Right atrium auricular region (tissue), 2 donors: ENCODE measurements at regions not wholly inside any gene's neighbourhood (a gene's known extent, or its start where the extent isn't known, plus 50 kb on each side); places are given as distances from the start of the nearest gene placed in this dataset.

Source experiments
- DNase-seq: peaks from one replicate; pipeline ENCODE4 v3.0.0-alpha.2; 2019; ENCODE audit warnings: low spot score
- H3K27ac ChIP-seq, 2 donors: fragments of 200-600 bp; sonication (generic); 1 replicate in 1 of 2; 2 replicates in 1 of 2; pipeline ENCODE4 v1.5.1; 2016 to 2019
- H3K27me3 ChIP-seq, 2 donors: fragments of 200-600 bp; sonication (generic); one replicate each; pipeline versions ENCODE4 v1.5.1 to v1.6.0; 2017 to 2019
- H3K36me3 ChIP-seq: fragments of 200-600 bp; sonication (generic); one replicate; pipeline ENCODE4 v1.5.1; 2016
- H3K4me1 ChIP-seq, 2 donors: fragments of 200-600 bp; sonication (generic); one replicate each; pipeline versions ENCODE4 v1.5.1 to v1.6.0; 2017 to 2019
- H3K4me3 ChIP-seq, 2 donors: fragments of 200-600 bp; sonication (generic); 1 replicate in 1 of 2; 2 replicates in 1 of 2; pipeline ENCODE4 v1.5.1; 2017 to 2019; ENCODE audit warnings: mild to moderate bottlenecking in 1 of 2, moderate library complexity in 1 of 2
- H3K9me3 ChIP-seq, 2 donors: fragments of 200-600 bp; sonication (generic); one replicate each; pipeline ENCODE4 v1.5.1; 2019
- CTCF ChIP-seq, 2 donors: fragments of 200-600 bp; sonication (generic); IDR thresholded peaks; one replicate each; pipeline ENCODE4 v1.5.1; 2019; ENCODE audit warnings: antibody characterized with exemption in 2 of 2

GRCh38 chr2:82650038-82650437 lies 1809.0 kb downstream of the SUCLG1 start:
- no peak for DNase-seq
- H3K4me3 ChIP-seq = no peak overlapping the region
- H3K4me1 ChIP-seq = no peaks in the 10 kb centered on the region
- no peaks in the 10 kb centered on the region for H3K36me3 ChIP-seq
- peaks cover 0 to 18% of the 10 kb centered on the region in 2 donors for H3K9me3 ChIP-seq
- TF ChIP-seq CTCF (IDR thresholded peaks at IDR 0.05) = no peak
- H3K27me3 ChIP-seq = no peaks in the 10 kb centered on the region
- no peak overlapping the region for H3K27ac ChIP-seq

- Histone ChIP-seq H3K4me1 (no peaks in the 10 kb centered on the region), H3K27me3 (no peaks in the 10 kb centered on the region), H3K36me3 (no peaks in the 10 kb centered on the region), H3K27ac (no peak overlapping the region), H3K4me3 (no peak overlapping the region), H3K9me3 (peaks cover 0 to 9% of the 10 kb centered on the region in 2 donors)
- TF ChIP-seq CTCF (IDR thresholded peaks at IDR 0.05) = no peak
- no peak for DNase-seq
These were observed 1817.4 kb downstream of the SUCLG1 start for GRCh38 chr2:82641598-82642180.

- Histone ChIP-seq H3K27me3 (no peaks in the 10 kb centered on the region), H3K36me3 (no peaks in the 10 kb centered on the region), H3K27ac (no peak overlapping the region), H3K4me1 (no peaks in the 10 kb centered on the region), H3K4me3 (no peak overlapping the region), H3K9me3 (no peaks in the 10 kb centered on the region)
- TF ChIP-seq CTCF (IDR thresholded peaks at IDR 0.05) = no peak
- DNase-seq = no peak
These were observed 1822.6 kb downstream of the SUCLG1 start for GRCh38 chr2:82636402-82637020.

GRCh38 chr2:82599021-82599420 lies 1860.1 kb downstream of the SUCLG1 start:
- Histone ChIP-seq H3K27me3 (no peaks in the 10 kb centered on the region), H3K9me3 (no peaks in the 10 kb centered on the region), H3K4me1 (no peaks in the 10 kb centered on the region), H3K4me3 (no peak overlapping the region), H3K36me3 (no peaks in the 10 kb centered on the region), H3K27ac (no peak overlapping the region)
- DNase-seq = no peak
- TF ChIP-seq CTCF (IDR thresholded peaks at IDR 0.05) = no peak

- Histone ChIP-seq H3K36me3 (no peaks in the 10 kb centered on the region), H3K9me3 (no peaks in the 10 kb centered on the region), H3K4me1 (no peaks in the 10 kb centered on the region), H3K27me3 (no peaks in the 10 kb centered on the region), H3K4me3 (no peak overlapping the region), H3K27ac (no peak overlapping the region)
- no peak for DNase-seq
- no peak for TF ChIP-seq CTCF (IDR thresholded peaks at IDR 0.05)
These were observed 1862.5 kb downstream of the SUCLG1 start for GRCh38 chr2:82596581-82596980.

- no peak for DNase-seq
- H3K9me3 ChIP-seq = no peaks in the 10 kb centered on the region
- no peaks in the 10 kb centered on the region for H3K4me1 ChIP-seq
- H3K27ac ChIP-seq = no peak overlapping the region
- H3K27me3 ChIP-seq = no peaks in the 10 kb centered on the region
- H3K4me3 ChIP-seq = no peak overlapping the region
- H3K36me3 ChIP-seq = no peaks in the 10 kb centered on the region
- TF ChIP-seq CTCF (IDR thresholded peaks at IDR 0.05) = no peak
These were observed 1867.4 kb downstream of the SUCLG1 start for GRCh38 chr2:82591718-82592117.
